Cardiac fibroblast (primary cell): ENCODE measurements at regions not wholly inside any gene's neighbourhood (a gene's known extent, or its start where the extent isn't known, plus 50 kb on each side); places are given as distances from the start of the nearest gene placed in this dataset.

Experiments
- DNase-seq, 2 donors: peaks; one replicate each; pipeline versions ENCODE4 v3.0.0 to v3.0.0-alpha.2; 2010; ENCODE audit warnings: low read depth in 2 of 2
- H3K4me3 ChIP-seq, 2 donors: replicated peaks in 1 of 2; 1 replicate in 1 of 2; 2 replicates in 1 of 2; pipeline ENCODE4 v1.5.1; 2011; ENCODE audit warnings: low read depth in 2 of 2, low read length in 2 of 2, mild to moderate bottlenecking in 2 of 2, moderate library complexity in 1 of 2
- TF ChIP-seq, protein P1 (sequence below): IDR thresholded peaks from one replicate; pipeline ENCODE4 v1.5.1; 2011; ENCODE audit warnings: low read depth, mild to moderate bottlenecking, low read length, inconsistent platforms

DNA sequence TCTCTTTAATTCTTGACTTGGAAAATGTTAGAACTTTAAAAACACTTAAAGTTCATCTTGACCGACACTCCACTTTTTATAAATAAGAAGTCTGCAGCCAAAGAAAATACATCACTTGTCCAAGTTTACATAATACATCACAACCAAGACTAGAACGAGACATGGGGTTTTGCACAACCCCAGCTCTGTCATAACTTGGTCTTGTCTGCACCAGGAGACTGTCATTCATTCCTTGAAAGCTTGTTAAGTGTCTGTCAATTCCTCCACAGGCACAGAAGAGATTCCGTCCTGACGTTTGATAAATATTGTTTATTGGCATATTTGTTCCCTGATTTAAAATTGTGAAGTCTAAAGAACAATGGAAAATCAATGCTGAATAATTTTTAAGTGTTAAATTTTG lies 139.5 kb upstream of the SETBP1 start:
- peak; percentile 16 to 25 for DNase-seq
- TF ChIP-seq, protein P1, sequence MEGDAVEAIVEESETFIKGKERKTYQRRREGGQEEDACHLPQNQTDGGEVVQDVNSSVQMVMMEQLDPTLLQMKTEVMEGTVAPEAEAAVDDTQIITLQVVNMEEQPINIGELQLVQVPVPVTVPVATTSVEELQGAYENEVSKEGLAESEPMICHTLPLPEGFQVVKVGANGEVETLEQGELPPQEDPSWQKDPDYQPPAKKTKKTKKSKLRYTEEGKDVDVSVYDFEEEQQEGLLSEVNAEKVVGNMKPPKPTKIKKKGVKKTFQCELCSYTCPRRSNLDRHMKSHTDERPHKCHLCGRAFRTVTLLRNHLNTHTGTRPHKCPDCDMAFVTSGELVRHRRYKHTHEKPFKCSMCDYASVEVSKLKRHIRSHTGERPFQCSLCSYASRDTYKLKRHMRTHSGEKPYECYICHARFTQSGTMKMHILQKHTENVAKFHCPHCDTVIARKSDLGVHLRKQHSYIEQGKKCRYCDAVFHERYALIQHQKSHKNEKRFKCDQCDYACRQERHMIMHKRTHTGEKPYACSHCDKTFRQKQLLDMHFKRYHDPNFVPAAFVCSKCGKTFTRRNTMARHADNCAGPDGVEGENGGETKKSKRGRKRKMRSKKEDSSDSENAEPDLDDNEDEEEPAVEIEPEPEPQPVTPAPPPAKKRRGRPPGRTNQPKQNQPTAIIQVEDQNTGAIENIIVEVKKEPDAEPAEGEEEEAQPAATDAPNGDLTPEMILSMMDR, result no peak

DNA sequence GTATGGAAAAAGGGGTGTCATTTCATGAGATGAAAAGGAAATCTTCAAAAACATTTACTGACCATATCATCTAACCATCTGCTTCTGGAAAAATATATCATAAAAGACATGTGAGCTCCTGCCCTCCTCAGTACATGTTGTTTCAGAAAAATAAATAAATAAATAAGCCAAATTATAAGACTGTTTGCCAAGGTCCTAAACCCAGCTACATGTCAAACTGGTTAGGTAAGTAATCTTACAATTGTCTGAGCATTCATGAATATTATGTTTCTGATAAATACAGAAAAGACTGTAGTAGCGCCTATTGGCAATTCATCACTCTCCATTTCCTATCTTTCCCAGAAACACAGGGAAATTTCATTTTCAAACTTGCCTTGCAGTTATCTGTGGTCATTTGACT lies 138.9 kb upstream of the SETBP1 start:
- DNase-seq, result no peak
- TF ChIP-seq, protein P1, result no peak
- H3K4me3 ChIP-seq, result no peak overlapping the region

More for the DNA sequence above, 139.5 kb upstream of the SETBP1 start:
- H3K4me3 ChIP-seq, result no peak overlapping the region

DNA sequence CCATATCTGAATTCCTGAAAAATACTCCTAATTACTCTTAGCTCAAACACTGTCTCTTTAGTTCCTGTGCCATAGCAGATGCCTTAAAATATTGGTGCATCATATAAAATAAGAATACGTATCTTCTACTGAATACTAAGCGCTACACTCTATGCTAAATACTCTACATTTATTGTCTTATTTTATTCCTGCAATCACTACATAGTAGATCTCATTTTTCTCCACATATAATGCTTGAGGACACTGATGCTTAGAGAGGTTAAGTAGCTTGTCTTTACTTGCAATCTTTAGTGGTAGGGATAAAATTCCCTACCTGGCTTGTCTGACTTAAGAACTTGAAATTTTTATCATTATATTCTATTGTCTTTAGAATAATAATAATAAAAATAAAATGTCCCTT lies 137.3 kb upstream of the SETBP1 start:
- TF ChIP-seq, protein P1, result no peak
- DNase-seq, result no peak
- no peak overlapping the region for H3K4me3 ChIP-seq

DNA sequence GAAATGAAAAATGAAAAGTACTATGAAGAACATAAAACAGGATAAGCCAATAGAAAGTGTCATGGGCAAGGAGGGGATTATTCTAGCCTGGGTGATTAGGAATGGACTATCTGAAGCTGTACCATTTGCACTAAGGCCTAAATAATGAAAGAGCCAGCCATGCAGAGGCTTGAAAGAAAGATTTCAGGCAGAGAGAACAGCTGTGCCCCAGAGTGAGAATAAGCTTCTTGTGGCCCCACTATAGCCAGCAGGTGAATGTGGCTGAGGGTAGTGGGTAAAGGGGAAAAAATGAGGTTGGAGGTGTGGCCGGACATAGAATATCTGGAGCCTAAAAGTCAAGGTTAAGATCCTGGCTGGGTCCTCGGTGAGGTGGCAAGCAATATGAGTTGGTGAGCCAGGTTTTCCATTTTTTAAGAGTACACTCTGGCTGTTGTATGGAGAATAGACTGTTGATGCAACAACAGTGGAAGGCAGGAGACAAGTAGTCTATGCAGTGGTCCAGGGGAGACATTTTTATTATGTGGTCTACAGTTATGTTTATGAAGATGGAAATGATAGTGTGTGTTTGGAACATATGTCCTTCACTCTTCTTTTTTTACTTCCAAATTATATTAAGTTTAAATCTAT lies 135.2 kb upstream of the SETBP1 start:
- H3K4me3 ChIP-seq, result no peak overlapping the region
- no peak for DNase-seq
- TF ChIP-seq, protein P1, result no peak

DNA sequence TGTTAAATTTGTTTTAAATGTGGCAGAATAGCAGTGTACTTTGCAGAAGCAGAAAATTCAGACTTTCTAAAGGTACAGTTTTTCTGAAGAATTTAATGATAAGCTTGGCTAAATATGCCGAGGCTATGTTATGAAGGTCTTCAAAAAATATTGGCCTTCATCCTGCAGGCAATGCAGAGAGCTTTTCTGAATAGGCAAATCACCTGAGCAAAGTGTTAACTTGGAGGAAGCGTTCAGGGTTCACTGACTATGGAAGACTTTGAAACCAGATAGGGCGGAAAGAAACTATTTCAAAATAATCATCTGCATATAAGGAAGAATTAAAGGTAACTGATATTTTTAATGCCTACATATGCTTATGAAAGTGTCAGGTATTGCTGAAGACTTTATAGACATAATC lies 133.7 kb upstream of the SETBP1 start:
- no peak for DNase-seq
- no peak overlapping the region for H3K4me3 ChIP-seq
- TF ChIP-seq, protein P1, result no peak

DNA sequence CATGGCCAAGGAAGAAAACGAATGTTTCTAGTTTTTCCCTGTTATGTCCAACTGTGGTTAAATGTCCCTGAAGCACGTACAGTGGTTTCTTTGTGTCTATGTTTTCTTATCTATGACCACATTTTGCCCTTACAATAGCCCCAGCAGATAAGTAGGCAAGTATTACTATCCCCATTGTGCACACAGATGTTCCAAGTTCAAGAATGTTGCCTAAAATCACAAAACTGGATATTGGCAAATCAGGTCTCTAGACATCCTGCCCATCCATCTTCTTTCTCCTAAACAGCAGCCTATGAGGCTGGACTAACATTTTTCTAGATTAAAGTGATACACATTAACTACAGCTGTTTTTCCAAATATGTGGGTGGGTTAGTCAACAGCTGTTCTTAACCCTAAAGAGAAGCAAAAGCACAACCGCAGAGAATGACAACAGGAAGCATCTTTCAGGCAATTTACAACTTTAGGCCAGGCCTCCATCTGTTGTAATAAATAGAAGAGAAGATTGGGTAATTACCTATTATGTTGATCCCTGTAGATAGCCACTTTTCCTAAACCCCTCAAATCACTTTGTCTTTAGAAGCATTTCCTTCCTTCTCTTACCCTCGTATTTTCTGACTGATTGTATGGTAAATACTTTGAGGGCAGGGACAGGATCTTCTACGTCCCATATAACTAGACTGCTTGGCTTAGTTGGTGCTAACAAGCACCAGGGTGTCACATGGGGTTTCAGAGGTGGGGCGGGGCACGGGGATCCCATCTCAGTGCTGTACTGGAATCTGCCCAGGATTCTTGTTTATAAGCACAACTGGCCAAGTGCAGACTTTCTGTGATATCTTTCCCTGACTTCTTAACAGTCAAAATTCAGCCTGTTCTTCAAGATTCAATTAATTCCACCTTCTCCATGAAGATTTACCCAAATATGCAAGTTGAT lies 132.1 kb upstream of the SETBP1 start:
- peak; percentile 34 to 52 for DNase-seq
- TF ChIP-seq, protein P1, result no peak
- H3K4me3 ChIP-seq, result no peak overlapping the region
